Fibroblast of lung (primary cell): ENCODE measurements at regions not wholly inside any gene's neighbourhood (a gene's known extent, or its start where the extent isn't known, plus 50 kb on each side); places are given as distances from the start of the nearest gene placed in this dataset.

ENCODE experiments used
- DNase-seq, 2 donors: peaks; one replicate each; pipeline versions ENCODE4 v3.0.0 to v3.0.0-alpha.2; 2010; ENCODE audit warnings: low read depth in 2 of 2
- H2AFZ ChIP-seq: 2 replicates; pipeline ENCODE4 v1.5.1; 2012; ENCODE audit warnings: low read length, control low read depth, inconsistent platforms
- H3K27ac ChIP-seq: 2 replicates; pipeline ENCODE4 v1.5.1; 2011; ENCODE audit warnings: low read length, control low read depth; ENCODE audit not compliant: insufficient read depth
- H3K27me3 ChIP-seq: 2 replicates; pipeline ENCODE4 v1.5.1; 2011; ENCODE audit warnings: mild to moderate bottlenecking, low read length; ENCODE audit not compliant: control insufficient read depth, insufficient read depth
- H3K36me3 ChIP-seq: 2 replicates; pipeline ENCODE4 v1.5.1; 2011; ENCODE audit warnings: low read length; ENCODE audit not compliant: control insufficient read depth, insufficient read depth
- H3K4me1 ChIP-seq: 2 replicates; pipeline ENCODE4 v1.5.1; 2011; ENCODE audit warnings: low read length; ENCODE audit not compliant: control insufficient read depth, insufficient read depth; ENCODE audit errors: extremely low read depth
- H3K4me2 ChIP-seq: 2 replicates; pipeline ENCODE4 v1.5.1; 2011; ENCODE audit warnings: low read length, control low read depth; ENCODE audit not compliant: insufficient read depth; ENCODE audit errors: extremely low read depth
- H3K4me3 ChIP-seq, 4 experiments: fragments of 200-600 bp in 1 of 4; sonication (generic) in 1 of 4; replicated peaks in 1 of 4; 2 replicates each; pipeline ENCODE4 v1.5.1; 2011 to 2016; ENCODE audit warnings: low read length in 4 of 4, low read depth in 3 of 4, mild to moderate bottlenecking in 3 of 4, control low read depth in 2 of 4, inconsistent platforms in 1 of 4, mixed read lengths in 1 of 4; ENCODE audit not compliant: insufficient read depth in 1 of 4; ENCODE audit errors: control extremely low read depth in 1 of 4
- H3K79me2 ChIP-seq: 2 replicates; pipeline ENCODE4 v1.5.1; 2012; ENCODE audit warnings: mild to moderate bottlenecking, low read length, inconsistent platforms; ENCODE audit not compliant: control insufficient read depth, insufficient read depth
- H3K9ac ChIP-seq: 2 replicates; pipeline ENCODE4 v1.5.1; 2011; ENCODE audit warnings: mild to moderate bottlenecking, low read length, control low read depth; ENCODE audit not compliant: insufficient read depth
- H3K9me3 ChIP-seq: 2 replicates; pipeline ENCODE4 v1.5.1; 2012; ENCODE audit warnings: low read depth, low read length; ENCODE audit not compliant: control insufficient read depth, insufficient read depth
- H4K20me1 ChIP-seq: 2 replicates; pipeline ENCODE4 v1.5.1; 2011; ENCODE audit warnings: low read length; ENCODE audit not compliant: control insufficient read depth, insufficient read depth; ENCODE audit errors: extremely low read depth
- EZH2 ChIP-seq: IDR thresholded peaks from 2 replicates; pipeline ENCODE4 v1.5.1; 2012; ENCODE audit warnings: low read length, control low read depth, mild to moderate bottlenecking; ENCODE audit errors: missing control alignments
- TF ChIP-seq, protein P1 (sequence below), 2 donors: IDR thresholded peaks in 1 of 2; conservative IDR thresholded peaks in 1 of 2; 1 replicate in 1 of 2; 2 replicates in 1 of 2; pipeline ENCODE4 v1.5.1; 2011 to 2012; ENCODE audit warnings: low read length in 2 of 2, control low read depth in 1 of 2, inconsistent platforms in 1 of 2, low read depth in 1 of 2, mild to moderate bottlenecking in 1 of 2

DNA sequence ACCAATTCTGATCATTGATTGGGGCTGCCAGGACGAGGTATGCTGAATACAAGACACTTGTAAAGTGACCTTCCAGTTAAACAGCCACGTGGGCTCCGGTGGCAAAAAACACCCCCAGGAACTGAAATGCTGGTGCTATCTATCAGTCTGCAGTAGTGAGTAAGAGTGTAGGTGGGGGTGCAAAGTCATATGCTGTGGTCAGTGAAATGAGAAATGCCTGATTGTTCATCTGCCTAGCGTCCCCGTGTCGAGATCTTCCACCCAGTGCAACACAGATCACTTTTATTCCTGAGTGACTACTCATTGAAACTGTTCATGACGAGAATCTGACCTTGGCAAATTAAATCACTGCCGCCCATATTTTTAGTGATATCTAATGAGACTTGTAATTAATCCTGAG, 806.5 kb upstream of the GOT2 start:
- Histone ChIP-seq H3K9ac (no peak overlapping the region), H3K36me3 (no peaks in the 10 kb centered on the region), H3K27ac (no peak overlapping the region), H3K79me2 (no peaks in the 10 kb centered on the region), H3K4me2 (no peak overlapping the region), H3K4me3 (no peak overlapping the region), H4K20me1 (no peaks in the 10 kb centered on the region), H2AFZ (no peak overlapping the region), H3K27me3 (no peaks in the 10 kb centered on the region), H3K4me1 (no peaks in the 10 kb centered on the region), H3K9me3 (no peaks in the 10 kb centered on the region)
- no peak for TF ChIP-seq EZH2
- TF ChIP-seq, protein P1, sequence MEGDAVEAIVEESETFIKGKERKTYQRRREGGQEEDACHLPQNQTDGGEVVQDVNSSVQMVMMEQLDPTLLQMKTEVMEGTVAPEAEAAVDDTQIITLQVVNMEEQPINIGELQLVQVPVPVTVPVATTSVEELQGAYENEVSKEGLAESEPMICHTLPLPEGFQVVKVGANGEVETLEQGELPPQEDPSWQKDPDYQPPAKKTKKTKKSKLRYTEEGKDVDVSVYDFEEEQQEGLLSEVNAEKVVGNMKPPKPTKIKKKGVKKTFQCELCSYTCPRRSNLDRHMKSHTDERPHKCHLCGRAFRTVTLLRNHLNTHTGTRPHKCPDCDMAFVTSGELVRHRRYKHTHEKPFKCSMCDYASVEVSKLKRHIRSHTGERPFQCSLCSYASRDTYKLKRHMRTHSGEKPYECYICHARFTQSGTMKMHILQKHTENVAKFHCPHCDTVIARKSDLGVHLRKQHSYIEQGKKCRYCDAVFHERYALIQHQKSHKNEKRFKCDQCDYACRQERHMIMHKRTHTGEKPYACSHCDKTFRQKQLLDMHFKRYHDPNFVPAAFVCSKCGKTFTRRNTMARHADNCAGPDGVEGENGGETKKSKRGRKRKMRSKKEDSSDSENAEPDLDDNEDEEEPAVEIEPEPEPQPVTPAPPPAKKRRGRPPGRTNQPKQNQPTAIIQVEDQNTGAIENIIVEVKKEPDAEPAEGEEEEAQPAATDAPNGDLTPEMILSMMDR (conservative IDR thresholded peaks at IDR 0.05 in 1 of 2, IDR thresholded peaks at IDR 0.05 in 1 of 2; ENCODE audit: low read depth in 1 of 2, low read length in 2 of 2) = no peak
- DNase-seq = peak in 1 of 2 donors; percentile 88

DNA sequence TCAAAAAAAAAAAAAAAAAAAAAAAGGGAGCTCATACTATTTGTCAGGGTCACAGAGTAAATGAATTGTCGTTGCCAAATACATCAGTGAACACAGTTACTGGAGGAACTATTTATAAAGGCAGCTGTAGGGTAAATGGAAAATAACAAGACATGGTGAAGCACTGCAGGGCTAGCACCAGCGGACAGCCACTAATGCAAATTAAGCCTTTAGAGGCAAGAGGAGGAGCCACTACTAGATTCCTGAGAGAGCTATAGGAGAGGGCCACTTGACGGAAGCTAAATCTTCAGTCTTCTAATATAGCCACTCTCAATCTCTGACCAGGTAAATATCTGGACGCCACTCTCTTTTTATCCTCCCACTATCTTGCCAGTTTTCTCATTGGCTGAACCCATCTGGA, 801.2 kb upstream of the GOT2 start:
- Histone ChIP-seq H3K36me3 (no peaks in the 10 kb centered on the region), H3K4me2 (no peak overlapping the region)

DNA sequence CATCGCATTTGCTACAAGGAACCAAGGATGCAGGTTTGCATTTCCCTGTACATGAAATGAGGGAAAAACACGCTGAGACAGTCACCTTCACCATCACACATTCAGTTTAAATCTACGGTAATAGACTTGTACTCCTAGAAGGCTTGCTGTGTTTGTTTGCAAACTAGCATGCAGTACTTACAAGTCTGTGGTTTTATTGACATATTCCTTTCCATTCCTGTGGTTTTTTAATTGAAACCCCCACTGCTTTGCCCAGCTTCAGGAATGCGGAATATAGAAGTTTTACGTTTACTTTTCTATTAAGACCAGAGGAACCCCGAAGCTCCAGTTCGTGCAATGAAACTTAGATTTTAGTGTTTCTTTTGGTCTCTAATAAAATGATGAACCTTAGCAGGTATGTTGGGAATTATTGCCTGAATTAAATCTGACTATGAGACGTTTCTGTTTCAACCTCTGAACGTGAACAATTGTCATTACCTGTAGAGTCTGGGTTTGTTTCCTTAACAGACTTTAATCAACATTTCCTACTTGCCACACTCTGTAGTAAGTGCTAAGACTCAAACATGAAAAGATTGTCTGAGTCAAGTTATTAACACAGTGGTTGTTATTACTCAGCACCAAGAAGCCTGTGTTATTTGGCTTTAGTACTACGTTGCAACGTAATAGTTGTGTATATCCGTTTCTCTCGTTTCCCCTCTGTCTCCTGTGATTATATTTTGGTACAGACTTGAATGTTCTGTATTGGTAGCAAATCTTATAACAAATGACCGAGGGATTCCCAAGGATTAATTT, 793.3 kb upstream of the GOT2 start:
- Histone ChIP-seq H3K79me2 (no peaks in the 10 kb centered on the region), H3K27ac (no peak overlapping the region), H3K4me2 (no peak overlapping the region), H3K36me3 (no peaks in the 10 kb centered on the region), H3K4me1 (no peaks in the 10 kb centered on the region), H2AFZ (no peak overlapping the region), H4K20me1 (no peaks in the 10 kb centered on the region), H3K4me3 (no peak overlapping the region), H3K27me3 (no peaks in the 10 kb centered on the region), H3K9ac (no peak overlapping the region), H3K9me3 (no peaks in the 10 kb centered on the region)
- DNase-seq = peak; percentile 36 to 88
- no peak for TF ChIP-seq EZH2
- TF ChIP-seq, protein P1 (conservative IDR thresholded peaks at IDR 0.05 in 1 of 2, IDR thresholded peaks at IDR 0.05 in 1 of 2; ENCODE audit: low read depth in 1 of 2, low read length in 2 of 2) = no peak

More for the DNA sequence above, 801.2 kb upstream of the GOT2 start:
- Histone ChIP-seq H2AFZ (no peak overlapping the region), H3K4me3 (no peak overlapping the region), H3K9ac (no peak overlapping the region), H3K9me3 (no peaks in the 10 kb centered on the region), H3K27me3 (no peaks in the 10 kb centered on the region), H3K4me1 (peaks cover 2% of the 10 kb centered on the region), H3K79me2 (no peaks in the 10 kb centered on the region), H3K27ac (no peak overlapping the region), H4K20me1 (no peaks in the 10 kb centered on the region)
- DNase-seq = no peak
- TF ChIP-seq EZH2 = no peak
- TF ChIP-seq, protein P1 (conservative IDR thresholded peaks at IDR 0.05 in 1 of 2, IDR thresholded peaks at IDR 0.05 in 1 of 2; ENCODE audit: low read depth in 1 of 2, low read length in 2 of 2) = no peak
